ENCODE measurements at regions not wholly inside any gene's neighbourhood (a gene's known extent, or its start where the extent isn't known, plus 50 kb on each side); places are given as distances from the start of the nearest gene placed in this dataset.

DNA sequence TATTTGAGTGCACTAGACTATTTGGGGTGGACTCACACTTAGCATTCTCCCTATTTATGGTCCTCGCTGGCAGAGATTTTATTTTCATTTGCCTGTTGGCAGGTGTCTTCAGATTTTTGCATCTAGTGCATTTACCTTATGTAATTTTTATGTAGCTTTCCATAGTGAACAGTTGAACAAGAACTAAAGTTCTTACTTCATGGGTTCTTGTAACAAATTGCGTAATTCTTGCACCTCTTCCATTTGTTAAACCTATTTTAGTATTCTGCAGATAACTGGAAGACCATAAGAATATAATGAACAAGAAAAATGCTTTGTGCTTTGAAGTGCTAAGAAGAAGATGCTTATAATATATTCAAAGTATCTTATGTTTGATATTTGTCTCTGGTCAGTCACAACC lies 252.8 kb upstream of the MMS22L start:
- TF ChIP-seq, protein P1, sequence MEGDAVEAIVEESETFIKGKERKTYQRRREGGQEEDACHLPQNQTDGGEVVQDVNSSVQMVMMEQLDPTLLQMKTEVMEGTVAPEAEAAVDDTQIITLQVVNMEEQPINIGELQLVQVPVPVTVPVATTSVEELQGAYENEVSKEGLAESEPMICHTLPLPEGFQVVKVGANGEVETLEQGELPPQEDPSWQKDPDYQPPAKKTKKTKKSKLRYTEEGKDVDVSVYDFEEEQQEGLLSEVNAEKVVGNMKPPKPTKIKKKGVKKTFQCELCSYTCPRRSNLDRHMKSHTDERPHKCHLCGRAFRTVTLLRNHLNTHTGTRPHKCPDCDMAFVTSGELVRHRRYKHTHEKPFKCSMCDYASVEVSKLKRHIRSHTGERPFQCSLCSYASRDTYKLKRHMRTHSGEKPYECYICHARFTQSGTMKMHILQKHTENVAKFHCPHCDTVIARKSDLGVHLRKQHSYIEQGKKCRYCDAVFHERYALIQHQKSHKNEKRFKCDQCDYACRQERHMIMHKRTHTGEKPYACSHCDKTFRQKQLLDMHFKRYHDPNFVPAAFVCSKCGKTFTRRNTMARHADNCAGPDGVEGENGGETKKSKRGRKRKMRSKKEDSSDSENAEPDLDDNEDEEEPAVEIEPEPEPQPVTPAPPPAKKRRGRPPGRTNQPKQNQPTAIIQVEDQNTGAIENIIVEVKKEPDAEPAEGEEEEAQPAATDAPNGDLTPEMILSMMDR (IDR thresholded peaks at IDR 0.05; ENCODE audit: low read depth, low read length, missing control alignments), result no peak
- DNase-seq (ENCODE audit: extremely low read depth, low read depth), result no peak
- H3K4me3 ChIP-seq (replicated peaks; ENCODE audit: low read depth, low read length), result no peak overlapping the region

DNA sequence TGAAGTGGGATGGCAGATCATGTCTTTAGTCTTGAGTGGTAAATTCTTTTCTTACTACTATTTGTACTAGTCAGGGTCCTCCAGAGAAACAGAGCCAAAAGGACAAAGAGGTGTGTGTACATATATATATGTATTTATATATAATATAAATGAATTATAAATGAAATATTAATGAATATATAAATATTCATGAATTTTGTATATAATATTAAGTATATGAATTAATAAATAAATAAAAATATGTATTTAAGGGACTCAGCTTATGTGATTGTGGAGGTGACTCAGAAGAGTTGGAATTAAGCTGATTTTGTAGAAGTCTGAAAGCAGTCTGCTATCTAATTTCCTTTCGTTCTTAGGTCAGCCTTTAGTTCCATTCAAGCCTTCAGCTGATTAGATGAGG lies 265.3 kb upstream of the MMS22L start:
- no peak for DNase-seq (ENCODE audit: extremely low read depth, low read depth)
- no peak overlapping the region for H3K4me3 ChIP-seq (replicated peaks; ENCODE audit: low read depth, low read length)
- TF ChIP-seq, protein P1 (IDR thresholded peaks at IDR 0.05; ENCODE audit: low read depth, low read length, missing control alignments), result no peak

DNA sequence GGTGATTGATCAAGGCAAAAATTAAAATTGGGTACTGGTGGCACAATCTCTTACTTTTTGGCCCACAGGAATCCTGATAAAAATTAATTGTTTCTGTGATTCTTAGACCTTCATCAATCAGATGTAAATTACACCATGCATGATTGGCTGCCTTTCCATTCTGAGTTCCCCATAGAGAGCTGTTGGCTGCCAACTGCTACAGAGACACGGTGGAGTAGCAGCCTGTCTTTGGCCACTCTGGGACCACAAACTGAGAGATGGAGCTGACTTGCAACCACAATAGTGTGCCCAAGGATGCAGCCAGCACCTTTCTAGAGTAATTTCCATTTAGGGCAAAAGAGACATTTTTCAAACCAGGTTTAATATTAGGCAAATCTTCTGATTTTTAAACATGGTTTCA lies 274.3 kb upstream of the MMS22L start:
- H3K4me3 ChIP-seq (replicated peaks; ENCODE audit: low read depth, low read length), result no peak overlapping the region
- TF ChIP-seq, protein P1 (IDR thresholded peaks at IDR 0.05; ENCODE audit: low read depth, low read length, missing control alignments), result no peak
- no peak for DNase-seq (ENCODE audit: extremely low read depth, low read depth)

DNA sequence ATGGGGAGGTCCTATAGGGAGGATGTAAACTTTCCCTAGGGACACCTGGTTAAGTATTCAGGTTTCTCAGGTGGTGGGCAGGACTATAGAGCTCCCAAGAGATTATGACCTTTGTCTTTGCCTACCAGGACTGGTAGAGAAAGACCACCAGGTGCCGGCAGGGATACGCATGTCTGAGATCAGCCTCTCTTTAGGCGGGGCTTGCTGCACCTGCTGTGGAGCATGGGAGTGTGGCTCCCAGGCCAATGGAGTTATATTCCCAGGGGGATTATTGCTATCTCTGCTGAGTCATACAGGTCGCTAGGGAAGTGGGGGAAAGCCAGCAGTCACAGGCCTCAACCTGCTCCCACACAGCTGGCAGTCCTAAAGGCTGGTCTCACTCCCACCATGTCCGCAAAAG lies 280.5 kb upstream of the MMS22L start:
- no peak for DNase-seq (ENCODE audit: extremely low read depth, low read depth)
- TF ChIP-seq, protein P1 (IDR thresholded peaks at IDR 0.05; ENCODE audit: low read depth, low read length, missing control alignments), result no peak
- H3K4me3 ChIP-seq (replicated peaks; ENCODE audit: low read depth, low read length), result no peak overlapping the region

DNA sequence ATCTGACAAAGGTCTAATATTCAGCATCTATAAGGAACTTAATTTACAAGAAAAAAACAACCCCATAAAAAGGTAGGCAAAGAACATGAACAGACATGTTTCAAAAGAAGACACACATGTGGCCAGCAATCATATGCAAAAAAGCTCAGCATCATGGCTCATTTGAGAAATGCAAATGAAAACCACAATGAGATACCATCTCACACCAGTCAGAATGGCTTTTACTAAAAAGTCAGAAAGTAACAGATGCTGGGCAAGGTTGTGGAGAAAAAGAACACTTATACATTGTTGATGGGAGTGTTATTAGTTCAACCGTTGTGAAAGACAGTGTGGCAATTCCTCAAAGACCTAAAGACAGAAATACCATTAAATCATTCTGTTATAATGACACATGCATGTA lies 289.9 kb upstream of the MMS22L start:
- no peak overlapping the region for H3K4me3 ChIP-seq (replicated peaks; ENCODE audit: low read depth, low read length)
- TF ChIP-seq, protein P1 (IDR thresholded peaks at IDR 0.05; ENCODE audit: low read depth, low read length, missing control alignments), result no peak
- no peak for DNase-seq (ENCODE audit: extremely low read depth, low read depth)

DNA sequence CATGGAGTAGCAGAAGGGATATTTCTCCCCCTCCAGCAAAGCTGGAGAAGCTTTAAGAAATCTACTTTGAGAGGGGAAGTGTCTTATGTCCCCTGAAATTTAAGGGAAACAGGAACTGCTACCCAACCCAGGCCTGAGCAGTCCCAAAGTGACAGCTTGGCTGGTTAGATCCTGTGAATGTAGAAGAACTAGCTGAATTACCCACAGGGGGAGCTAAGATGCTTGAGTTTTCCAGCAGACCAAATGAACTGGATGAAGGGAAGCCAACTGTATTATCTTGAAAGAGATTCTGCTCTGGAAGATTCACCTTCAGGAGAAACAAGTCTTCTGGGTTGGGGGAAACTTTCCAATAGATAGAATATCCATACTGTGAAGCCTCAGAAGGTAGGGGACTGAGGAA lies 303.3 kb upstream of the MMS22L start:
- no peak for DNase-seq (ENCODE audit: extremely low read depth, low read depth)
- TF ChIP-seq, protein P1 (IDR thresholded peaks at IDR 0.05; ENCODE audit: low read depth, low read length, missing control alignments), result no peak
- H3K4me3 ChIP-seq (replicated peaks; ENCODE audit: low read depth, low read length), result no peak overlapping the region

DNA sequence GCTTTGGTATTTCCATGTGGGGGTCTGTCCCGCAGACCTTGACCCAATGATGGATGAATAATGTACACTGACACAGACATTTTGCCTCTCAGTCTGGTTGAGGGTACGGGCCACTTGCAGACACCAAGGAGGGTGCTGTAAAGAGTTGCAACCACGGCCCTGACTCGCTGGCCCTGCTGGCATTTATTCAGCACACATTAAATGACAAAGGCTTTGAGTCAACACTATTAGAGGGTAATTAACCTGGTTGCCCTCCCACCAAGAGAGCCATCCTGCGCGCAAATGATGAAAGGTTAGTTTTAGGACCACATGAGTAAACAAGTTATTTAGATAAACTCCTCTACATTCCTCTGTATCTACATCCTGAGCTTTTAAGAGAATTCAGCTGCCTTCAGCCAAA lies 308.9 kb upstream of the MMS22L start:
- no peak for DNase-seq (ENCODE audit: extremely low read depth, low read depth)
- TF ChIP-seq, protein P1 (IDR thresholded peaks at IDR 0.05; ENCODE audit: low read depth, low read length, missing control alignments), result no peak
- no peak overlapping the region for H3K4me3 ChIP-seq (replicated peaks; ENCODE audit: low read depth, low read length)
